Heart left ventricle (tissue), 16 donors: ENCODE measurements at regions not wholly inside any gene's neighbourhood (a gene's known extent, or its start where the extent isn't known, plus 50 kb on each side); places are given as distances from the start of the nearest gene placed in this dataset.
"Not testable (repeated sequence)": the region's sequence is repeated elsewhere in the genome, so short reads cannot be mapped to it uniquely, and the experiment has no call there.

Source experiments
- ATAC-seq, 4 donors: fragments of 200-7000 bp; cut with Tn5 transposase; one replicate each; pipeline ENCODE4 v1.9.1; 2020 to 2022; ENCODE audit warnings: moderate library complexity in 4 of 4, mild to moderate bottlenecking in 3 of 4, moderate number of reproducible peaks in 1 of 4
- DNase-seq, 5 donors: peaks; one replicate each; pipeline ENCODE4 v3.0.0-alpha.2; 2020
- H3K27ac ChIP-seq, 12 donors: fragments of 200-600 bp; sonication (generic) in 4 of 12; one replicate each; pipeline versions ENCODE4 v1.5.0 to v1.8.0; 2016 to 2022; ENCODE audit warnings: mild to moderate bottlenecking in 2 of 12
- H3K27me3 ChIP-seq, 9 donors: fragments of 200-600 bp; sonication (generic) in 2 of 9; one replicate each; pipeline versions ENCODE4 v1.5.1 to v1.8.0; 2016 to 2022; ENCODE audit warnings: mild to moderate bottlenecking in 3 of 9
- H3K36me3 ChIP-seq, 9 donors: fragments of 200-600 bp; sonication (generic) in 2 of 9; one replicate each; pipeline versions ENCODE4 v1.5.0 to v1.8.0; 2018 to 2022; ENCODE audit warnings: mild to moderate bottlenecking in 2 of 9
- H3K4me1 ChIP-seq, 12 donors: fragments of 200-600 bp; sonication (generic) in 4 of 12; one replicate each; pipeline versions ENCODE4 v1.5.0 to v1.8.0; 2016 to 2022; ENCODE audit warnings: mild to moderate bottlenecking in 3 of 12
- H3K4me3 ChIP-seq, 12 donors: fragments of 200-600 bp; sonication (generic) in 4 of 12; one replicate each; pipeline versions ENCODE4 v1.5.0 to v1.8.0; 2017 to 2022; ENCODE audit warnings: mild to moderate bottlenecking in 9 of 12, moderate library complexity in 4 of 12
- H3K9me3 ChIP-seq, 12 donors: fragments of 200-600 bp; sonication (generic) in 4 of 12; one replicate each; pipeline versions ENCODE4 v1.5.0 to v1.8.0; 2016 to 2022; ENCODE audit warnings: mild to moderate bottlenecking in 1 of 12
- CTCF ChIP-seq, 12 donors: fragments of 200-600 bp; sonication (generic) in 4 of 12; IDR thresholded peaks; one replicate each; pipeline versions ENCODE4 v1.5.0 to v1.8.0; 2018 to 2022; ENCODE audit warnings: antibody characterized with exemption in 12 of 12, mild to moderate bottlenecking in 5 of 12
- POLR2A ChIP-seq, 2 donors: fragments of 450-650 bp; IDR thresholded peaks; one replicate each; pipeline ENCODE4 v1.6.1; 2017; ENCODE audit warnings: antibody characterized with exemption in 2 of 2, mild to moderate bottlenecking in 2 of 2, moderate library complexity in 2 of 2
- WGBS, 4 donors: extraction: QIAGEN DNeasy Blood & Tissue Kit in 2 of 4; methylation state at CpG; one replicate each; pipeline versions ENCODE4 v1.1.5 to v1.1.7; 2013 to 2018; 5-methylcytosine and 5-hydroxymethylcytosine counted together
- intact Hi-C, 10 donors: fragments of 100-400 bp; cut with DNase I; formaldehyde crosslinking; loops; one replicate each; pipeline versions ENCODE4 v1.11.1 to v1.14.2; 2022
- donor health status: ischemic (EF 13 %, LVEDD 7.1; RV severe dilation, severe dysfunction).
- donor health status: healthy with polysubstance abuse.
- donor health status: DM: no; HTN: yes; CAD: no.
- donor health status: DM: no; HTN: no; CAD: no.
- donor health status: ischemic (EF 25% LVEDD 6.9; RV normal size, moderate dysfunction).
- donor health status: ischemic (EF 25% LVEDD 5.7; RV mildly dilated, moderate dysfunction).
- donor health status: healthy.
- donor health status: DM: yes; HTN: yes; CAD: no.
- donor health status: ischemic (EF 35%, LVEDD 5.7; RV mildly dilated, moderate dysfunction).
- donor health status: nonischemic (EF 11% LVEDD 7.7; RV severe dilation, severe dysfunction).
- donor health status: DM: yes; HTN: yes; CAD: no.
- donor health status: PGD.
- donor health status: ischemic (EF 29% LVEDD 5.4; RV normal size, mild dysfunction).
- donor health status: nonischemic (EF 23%, LVEDD 6.1; RV moderate dilation, normal function).

GRCh38 chr13:99733346-99733745, 232.1 kb downstream of the TM9SF2 start:
- Histone ChIP-seq H3K27me3 (no peaks in the 10 kb centered on the region), H3K4me1 (no peaks in the 10 kb centered on the region), H3K27ac (no peak overlapping the region), H3K9me3 (no peaks in the 10 kb centered on the region), H3K4me3 (no peak overlapping the region), H3K36me3 (no peaks in the 10 kb centered on the region)
- TF ChIP-seq POLR2A (IDR thresholded peaks at IDR 0.05), result no peak
- no peak for TF ChIP-seq CTCF (IDR thresholded peaks at IDR 0.05)
- DNase-seq, result no peak
- intact Hi-C loops, result no loop called here
- 68 to 73% (median 70%) methylated on average over 7 of the region's 7 CpGs for WGBS, 4 donors
- no peak for ATAC-seq

DNA sequence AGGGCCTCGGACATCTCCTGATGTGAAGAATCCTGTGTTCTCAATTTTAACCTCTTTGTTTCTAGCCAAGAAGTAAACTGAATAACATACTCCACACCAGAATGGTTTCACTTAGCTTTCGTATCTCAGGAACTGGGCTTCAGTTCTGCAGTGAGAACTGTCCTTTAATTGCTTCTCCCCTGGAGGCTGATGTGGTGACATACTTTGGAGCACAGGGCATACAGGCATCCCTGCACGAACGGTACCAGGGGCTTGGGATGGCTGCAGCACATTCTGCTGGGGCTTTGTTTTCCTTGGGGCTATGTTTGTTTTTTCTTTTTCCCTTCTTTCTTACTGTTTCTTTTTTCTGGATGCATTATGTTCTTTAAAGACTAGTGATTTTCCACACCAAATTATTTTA, 230.5 kb downstream of the TM9SF2 start:
- DNase-seq, result no peak
- Histone ChIP-seq H3K9me3 (no peaks in the 10 kb centered on the region), H3K4me3 (no peak overlapping the region), H3K4me1 (no peaks in the 10 kb centered on the region), H3K27me3 (no peaks in the 10 kb centered on the region), H3K27ac (no peak overlapping the region), H3K36me3 (no peaks in the 10 kb centered on the region)
- no peak for TF ChIP-seq POLR2A (IDR thresholded peaks at IDR 0.05)
- no peak for TF ChIP-seq CTCF (IDR thresholded peaks at IDR 0.05)
- intact Hi-C loops, result no loop called here
- ATAC-seq, result no peak
- 68 to 73% (median 69%) methylated on average over 4 of the region's 4 CpGs for WGBS, 4 donors

DNA sequence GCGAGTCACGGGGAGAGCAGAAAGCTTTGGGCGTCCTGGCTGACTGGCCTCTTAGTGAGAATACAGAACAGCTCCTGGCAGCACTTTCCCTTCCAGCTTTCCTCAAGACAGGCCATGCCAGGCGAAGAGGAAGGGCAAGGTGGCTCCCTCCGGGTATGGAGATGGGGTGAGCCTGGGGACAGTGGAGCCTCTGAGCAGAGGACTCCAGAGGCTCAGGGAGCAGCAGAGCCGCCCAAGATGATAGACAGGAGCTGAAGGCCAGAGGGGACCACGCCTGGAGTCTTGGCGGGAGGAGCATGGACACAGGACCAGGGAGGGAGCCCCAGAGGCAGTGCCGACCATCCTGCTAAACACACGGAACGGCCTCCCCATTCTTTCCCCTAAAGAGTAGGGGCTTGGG, 229.1 kb downstream of the TM9SF2 start:
- no peak for DNase-seq
- TF ChIP-seq CTCF (IDR thresholded peaks at IDR 0.05) (no peak), POLR2A (IDR thresholded peaks at IDR 0.05) (no peak)
- H3K27ac ChIP-seq, result no peak overlapping the region
- H3K9me3 ChIP-seq, result no peaks in the 10 kb centered on the region
- intact Hi-C loops, result no loop called here
- no peaks in the 10 kb centered on the region for H3K4me1 ChIP-seq
- no peak overlapping the region for H3K4me3 ChIP-seq
- peak in 1 of 4 donors; percentile 11 for ATAC-seq
- H3K36me3 ChIP-seq, result no peaks in the 10 kb centered on the region
- 93 to 95% (median 93%) methylated on average over 8 to 11 of the region's 11 CpGs for WGBS, 4 donors
- H3K27me3 ChIP-seq, result no peaks in the 10 kb centered on the region

DNA sequence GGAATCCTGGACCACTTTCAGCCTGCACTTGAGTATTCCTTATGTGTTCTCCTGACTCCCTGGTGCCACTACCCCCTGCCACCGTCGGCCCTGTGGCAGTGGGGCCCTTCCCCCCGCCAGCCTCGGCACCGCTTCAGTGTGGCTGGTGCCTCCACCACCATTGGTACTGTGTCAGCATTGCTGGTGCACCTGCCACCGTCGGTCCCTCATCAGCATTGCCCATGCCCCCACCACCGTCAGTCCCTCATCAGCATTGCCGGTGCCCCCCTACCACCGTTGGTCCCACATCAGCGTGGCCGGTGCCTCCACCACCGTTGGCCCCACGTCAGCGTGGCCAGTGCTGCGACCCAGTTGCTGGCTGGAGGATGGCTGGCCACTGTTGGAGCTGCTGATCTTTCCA, 228.5 kb downstream of the TM9SF2 start:
- no peaks in the 10 kb centered on the region for H3K9me3 ChIP-seq

DNA sequence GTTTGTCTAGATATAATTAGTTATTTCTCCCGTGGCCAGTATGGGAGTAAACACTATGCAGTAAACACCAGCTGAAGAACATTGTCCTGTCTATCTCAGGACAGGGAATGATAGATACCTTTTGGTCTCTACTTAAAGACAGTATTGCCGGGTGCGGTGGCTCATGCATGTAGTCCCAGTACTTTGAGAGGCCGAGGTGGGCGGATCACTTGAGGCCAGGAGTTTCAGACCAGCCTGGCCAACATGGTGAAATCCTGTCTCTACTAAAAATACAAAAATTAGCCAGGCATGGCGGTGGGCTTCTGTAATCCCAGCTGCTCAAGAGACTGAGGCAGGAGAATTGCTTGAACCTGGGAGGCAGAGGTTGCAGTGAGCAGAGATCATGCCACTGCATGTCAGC, 226.4 kb downstream of the TM9SF2 start:
- H3K4me1 ChIP-seq, H3K9me3 ChIP-seq, H3K4me3 ChIP-seq, H3K27me3 ChIP-seq, intact Hi-C loops, ATAC-seq, H3K36me3 ChIP-seq, DNase-seq, H3K27ac ChIP-seq: not testable (repeated sequence)
- WGBS, 4 donors, result 95 to 96% (median 95%) methylated on average over 6 of the region's 6 CpGs

More for the DNA sequence above, 228.5 kb downstream of the TM9SF2 start:
- intact Hi-C loops, result no loop called here
- DNase-seq (no peak), ATAC-seq (peak in 1 of 4 donors; percentile 36)
- H3K36me3 ChIP-seq, result no peaks in the 10 kb centered on the region
- H3K27ac ChIP-seq, result no peak overlapping the region
- H3K4me3 ChIP-seq, result no peak overlapping the region
- TF ChIP-seq POLR2A (IDR thresholded peaks at IDR 0.05) (no peak), CTCF (IDR thresholded peaks at IDR 0.05) (no peak)
- H3K27me3 ChIP-seq, result no peaks in the 10 kb centered on the region
- 95 to 97% (median 96%) methylated on average over 16 of the region's 16 CpGs for WGBS, 4 donors
- no peaks in the 10 kb centered on the region for H3K4me1 ChIP-seq
